K562 (cell line): ENCODE measurements at regions not wholly inside any gene's neighbourhood (a gene's known extent, or its start where the extent isn't known, plus 50 kb on each side); places are given as distances from the start of the nearest gene placed in this dataset.

Experiments used
- CBX2 ChIP-seq: fragments of 200-600 bp; sonication (generic); IDR thresholded peaks from one replicate; pipeline ENCODE4 v1.6.1; 2012; ENCODE audit warnings: mild to moderate bottlenecking, low read length, inconsistent platforms; ENCODE audit not compliant: insufficient read depth, poor library complexity, severe bottlenecking
- FOXA3 ChIP-seq, 2 experiments: fragments of 450-650 bp in 1 of 2; sonication (generic) in 1 of 2; formaldehyde crosslinking; IDR thresholded peaks in 1 of 2; conservative IDR thresholded peaks in 1 of 2; 2 replicates each; pipeline versions ENCODE4 v1.4.0 to v1.8.0; 2020 to 2022; ENCODE audit warnings: mild to moderate bottlenecking in 2 of 2, missing genetic modification reagents in 1 of 2
- GTF3C2 ChIP-seq: IDR thresholded peaks from 3 replicates; pipeline ENCODE4 v1.6.1; 2011; ENCODE audit warnings: borderline replicate concordance, mild to moderate bottlenecking, moderate library complexity; ENCODE audit not compliant: insufficient read length; ENCODE audit errors: extremely low read depth
- MECOM ChIP-seq: fragments of 250-450 bp; sonication (Bioruptor Pico); IDR thresholded peaks from 2 replicates; pipeline ENCODE4 v1.8.0; 2022; ENCODE audit warnings: inconsistent platforms
- NFIX ChIP-seq: fragments of 250-450 bp; sonication (Bioruptor Pico); IDR thresholded peaks from 2 replicates; pipeline ENCODE4 v1.4.0; 2020; ENCODE audit warnings: low read depth, mild to moderate bottlenecking, moderate library complexity
- PKNOX1 ChIP-seq: fragments of 450-650 bp; IDR thresholded peaks from 2 replicates; pipeline ENCODE4 v1.6.1; 2016
- RBM39 ChIP-seq: fragments of 200-400 bp; formaldehyde crosslinking; optimal IDR thresholded peaks from 2 replicates; pipeline ENCODE3; 2018; ENCODE audit warnings: low read depth, low read length
- REST ChIP-seq, 2 experiments: fragments of 450-650 bp; formaldehyde crosslinking in 1 of 2; IDR thresholded peaks; 2 replicates each; pipeline versions ENCODE4 v1.4.0 to v1.6.1; 2014 to 2020; ENCODE audit warnings: mild to moderate bottlenecking in 2 of 2, borderline replicate concordance in 1 of 2, low read depth in 1 of 2
- ZNF165 ChIP-seq: fragments of 250-450 bp; sonication (Bioruptor Pico); IDR thresholded peaks from 2 replicates; pipeline ENCODE4 v1.4.0; 2020; ENCODE audit warnings: borderline replicate concordance
- ZNF274 ChIP-seq: IDR thresholded peaks from 2 replicates; pipeline ENCODE4 v1.6.1; 2011; ENCODE audit warnings: low read depth, mild to moderate bottlenecking, low read length, moderate library complexity, borderline replicate concordance
- ZNF551 ChIP-seq: fragments of 250-450 bp; sonication (Bioruptor Pico); IDR thresholded peaks from 2 replicates; pipeline ENCODE4 v1.5.0; 2021; ENCODE audit warnings: mild to moderate bottlenecking, moderate library complexity
- ZNF584 ChIP-seq: fragments of 200-800 bp; sonication (Bioruptor generic); IDR thresholded peaks from 2 replicates; pipeline ENCODE4 v1.6.1; 2016; ENCODE audit warnings: low read depth, mild to moderate bottlenecking, missing genetic modification characterization, missing compliant biosample characterization
- TF ChIP-seq, protein P1 (sequence below): fragments of 450-650 bp; IDR thresholded peaks from 2 replicates; pipeline ENCODE4 v1.6.1; 2016; ENCODE audit warnings: antibody characterized with exemption

DNA sequence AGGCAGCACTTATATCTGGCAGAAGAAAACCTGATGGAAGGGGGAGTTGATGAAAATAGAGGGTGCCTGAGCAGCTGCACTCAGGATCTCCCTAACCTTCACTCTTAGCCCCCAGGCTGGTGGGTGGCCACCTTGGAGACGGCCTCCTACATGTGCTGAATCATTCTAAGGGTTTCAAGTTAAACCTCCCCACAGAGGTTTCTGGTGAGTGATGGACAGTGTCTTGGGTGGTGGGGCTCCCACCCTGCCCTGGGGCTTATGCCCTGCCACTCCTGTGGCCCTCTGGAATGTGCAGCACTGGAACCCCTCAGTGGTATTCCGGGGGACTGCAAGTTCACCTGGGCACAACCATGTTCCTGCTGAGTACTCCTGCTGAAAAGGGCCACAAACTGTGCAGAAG lies 357.2 kb downstream of the CD83 start (continued):
- TF ChIP-seq REST (IDR thresholded peaks at IDR 0.05; ENCODE audit: borderline replicate concordance) (peak; percentile 42), REST (CRISPR knock-in tag; IDR thresholded peaks at IDR 0.05; ENCODE audit: low read depth) (no peak), FOXA3 (CRISPR knock-in tag; conservative IDR thresholded peaks at IDR 0.05 in 1 of 2, IDR thresholded peaks at IDR 0.05 in 1 of 2) (no peak), ZNF584 (CRISPR knock-in tag) (no peak), ZNF551 (CRISPR knock-in tag) (no peak), GTF3C2 (no peak), RBM39 (no peak), CBX2 (no peak), PKNOX1 (peak; percentile 82), NFIX (CRISPR knock-in tag) (no peak), MECOM (CRISPR knock-in tag) (no peak), ZNF274 (no peak), ZNF165 (CRISPR knock-in tag) (no peak)
- TF ChIP-seq, protein P1, sequence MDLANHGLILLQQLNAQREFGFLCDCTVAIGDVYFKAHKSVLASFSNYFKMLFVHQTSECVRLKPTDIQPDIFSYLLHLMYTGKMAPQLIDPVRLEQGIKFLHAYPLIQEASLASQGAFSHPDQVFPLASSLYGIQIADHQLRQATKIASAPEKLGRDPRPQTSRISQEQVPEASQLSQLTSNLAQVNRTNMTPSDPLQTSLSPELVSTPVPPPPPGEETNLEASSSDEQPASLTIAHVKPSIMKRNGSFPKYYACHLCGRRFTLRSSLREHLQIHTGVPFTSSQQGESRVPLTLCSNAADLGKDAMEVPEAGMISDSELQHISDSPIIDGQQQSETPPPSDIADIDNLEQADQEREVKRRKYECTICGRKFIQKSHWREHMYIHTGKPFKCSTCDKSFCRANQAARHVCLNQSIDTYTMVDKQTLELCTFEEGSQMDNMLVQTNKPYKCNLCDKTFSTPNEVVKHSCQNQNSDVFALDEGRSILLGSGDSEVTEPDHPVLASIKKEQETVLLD: no peak
